ENCODE measurements at regions not wholly inside any gene's neighbourhood (a gene's known extent, or its start where the extent isn't known, plus 50 kb on each side); places are given as distances from the start of the nearest gene placed in this dataset.
"Not testable (repeated sequence)": the region's sequence is repeated elsewhere in the genome, so short reads cannot be mapped to it uniquely, and the experiment has no call there.

GRCh38 chr16:85441890-85442670 is 171.0 kb upstream of the GSE1 start:
- no peak for DNase-seq (ENCODE audit: low spot score)

DNA sequence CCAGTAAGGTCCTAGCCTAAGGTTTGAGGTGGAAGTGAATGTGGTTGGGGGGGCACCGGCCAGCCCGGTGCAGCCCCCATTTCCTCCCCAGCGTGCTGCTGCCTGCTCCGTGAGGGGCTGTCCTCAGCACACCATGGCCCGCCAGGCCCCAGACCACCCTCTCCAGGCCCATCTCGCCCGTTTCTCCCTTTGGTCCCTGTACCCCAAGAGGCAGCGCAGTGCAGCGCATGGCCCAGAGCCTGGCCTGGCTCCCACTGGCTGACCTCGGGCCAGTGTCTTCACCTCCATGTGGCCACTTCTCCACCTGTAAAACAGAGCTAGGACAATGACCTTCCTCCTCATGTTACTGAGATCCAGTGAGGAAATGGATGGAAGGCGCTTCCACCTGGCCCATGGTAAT is 170.0 kb upstream of the GSE1 start:
- no peak for DNase-seq (ENCODE audit: low spot score)

DNA sequence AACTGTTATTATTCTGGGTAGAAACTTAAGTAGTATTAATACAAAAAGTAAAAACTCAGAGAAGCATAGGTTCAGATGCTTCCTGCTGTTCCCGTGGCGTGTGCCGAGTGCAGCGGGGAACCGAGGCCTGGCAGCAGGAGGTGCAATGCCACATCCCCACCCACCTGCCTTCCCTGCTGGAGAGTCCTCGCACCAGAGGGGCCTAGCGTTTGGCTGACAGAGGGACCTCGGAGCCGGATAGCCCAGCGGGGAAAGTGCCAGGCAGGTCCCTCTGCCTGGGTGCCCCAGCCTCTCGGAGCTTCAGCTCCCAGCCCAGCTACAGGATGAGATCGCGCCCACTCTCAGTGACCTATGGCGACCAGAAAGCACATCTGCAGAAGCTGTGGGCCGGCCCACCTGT is 169.6 kb upstream of the GSE1 start:
- no peak for DNase-seq (ENCODE audit: low spot score)

DNA sequence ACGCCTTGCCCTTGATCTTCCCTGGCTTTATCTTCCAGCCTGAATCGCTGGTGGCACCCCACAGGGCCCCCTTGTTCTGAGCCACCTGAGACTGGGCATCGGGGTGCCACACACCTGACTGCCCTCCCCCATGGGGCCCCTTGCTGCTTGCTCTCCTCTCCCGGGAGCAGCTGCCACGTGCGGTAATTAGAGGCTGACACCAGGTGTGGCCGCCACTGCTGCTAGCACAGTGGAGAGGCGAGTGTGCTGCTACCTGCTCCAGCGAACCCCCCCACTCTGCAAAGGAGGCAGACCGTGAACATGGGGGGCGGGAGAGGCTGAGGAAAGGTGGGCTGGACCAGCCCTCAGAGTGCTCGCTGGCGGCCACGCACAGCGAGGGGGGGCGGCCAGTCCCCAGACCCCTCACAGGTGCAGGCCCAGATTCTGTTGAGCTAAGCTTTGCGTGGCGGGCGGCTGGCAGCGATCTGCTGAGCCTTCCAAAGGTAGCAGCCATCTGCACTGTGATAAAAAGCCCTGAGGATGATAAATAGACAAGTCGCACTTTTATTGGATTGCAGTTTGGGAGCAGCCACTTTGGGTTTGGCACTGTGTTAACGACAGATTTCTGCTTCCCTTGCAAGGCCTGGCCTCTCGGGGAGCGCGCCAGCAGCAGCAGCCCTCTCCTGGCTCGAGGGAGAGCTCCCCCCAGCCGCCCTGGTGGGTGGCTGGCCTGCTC is 167.9 kb upstream of the GSE1 start:
- DNase-seq (ENCODE audit: low spot score) = no peak

GRCh38 chr16:85445779-85446222 is 167.3 kb upstream of the GSE1 start:
- no peak for DNase-seq (ENCODE audit: low spot score)

DNA sequence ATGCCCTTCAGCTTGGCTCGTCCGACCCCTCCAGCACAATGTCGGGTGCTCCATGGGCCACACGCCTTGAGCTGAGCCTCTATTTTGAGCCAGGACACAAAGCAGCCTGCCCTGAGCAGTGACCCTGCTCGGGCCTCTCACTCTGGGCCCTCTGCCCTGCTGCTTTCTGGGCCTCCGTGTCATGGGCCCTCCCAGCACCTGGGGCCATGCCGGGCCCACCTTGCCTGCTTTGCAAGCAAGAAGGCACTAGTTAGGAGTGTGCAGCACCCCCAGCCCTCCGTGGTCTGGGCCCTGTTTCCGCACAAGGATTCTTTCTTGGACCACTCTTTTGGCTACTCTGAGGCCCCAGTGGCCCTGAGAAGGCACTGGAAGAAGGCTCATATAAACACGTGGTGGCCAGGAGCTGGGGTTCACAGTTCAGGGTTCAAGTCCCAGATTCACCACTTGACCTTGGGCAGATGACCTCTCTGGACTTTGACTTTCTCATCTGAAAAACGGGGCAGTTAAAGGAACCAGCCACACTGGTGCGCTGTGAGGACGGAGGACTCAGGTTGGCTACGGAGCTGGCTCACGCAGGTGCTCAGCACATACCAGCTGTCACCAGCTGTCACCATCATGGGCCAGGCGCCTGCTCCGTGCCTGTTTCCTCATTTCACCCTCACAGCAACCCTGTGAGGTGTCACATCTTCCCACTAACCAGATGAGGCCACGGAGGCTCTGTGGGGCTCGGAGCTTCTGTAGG is 166.0 kb upstream of the GSE1 start:
- no peak for DNase-seq (ENCODE audit: low spot score)

DNA sequence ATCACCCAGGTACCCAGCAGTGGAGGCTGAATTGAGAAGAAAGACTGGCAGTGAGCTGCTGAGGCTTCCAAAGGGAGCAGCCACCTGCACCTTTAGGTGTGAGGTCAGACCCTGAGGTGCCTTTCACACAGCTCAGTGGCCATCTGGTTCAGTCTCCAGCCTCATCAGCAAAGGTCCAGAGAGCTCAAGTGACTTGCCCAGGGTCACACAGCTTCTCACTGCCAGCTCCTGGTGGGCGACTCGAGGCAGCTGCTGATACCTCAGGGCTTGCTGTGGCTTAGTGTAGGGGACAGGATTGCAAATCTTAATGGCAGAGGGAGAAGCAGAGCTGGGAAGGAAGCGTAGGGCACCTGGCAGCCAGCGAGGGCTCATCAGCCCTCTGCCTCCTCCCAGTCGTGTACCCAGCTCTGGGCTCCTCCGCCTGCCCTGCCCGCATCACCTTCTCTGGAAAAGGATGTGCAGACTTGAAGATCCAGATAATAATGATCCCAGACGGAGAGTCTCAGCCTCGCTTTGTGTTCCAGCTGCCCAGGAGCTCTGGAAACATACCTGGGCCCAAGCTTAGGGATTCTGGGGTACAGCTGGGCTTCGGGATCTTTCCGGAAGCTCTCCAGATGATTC is 165.3 kb upstream of the GSE1 start:
- no peak for DNase-seq (ENCODE audit: low spot score)

DNA sequence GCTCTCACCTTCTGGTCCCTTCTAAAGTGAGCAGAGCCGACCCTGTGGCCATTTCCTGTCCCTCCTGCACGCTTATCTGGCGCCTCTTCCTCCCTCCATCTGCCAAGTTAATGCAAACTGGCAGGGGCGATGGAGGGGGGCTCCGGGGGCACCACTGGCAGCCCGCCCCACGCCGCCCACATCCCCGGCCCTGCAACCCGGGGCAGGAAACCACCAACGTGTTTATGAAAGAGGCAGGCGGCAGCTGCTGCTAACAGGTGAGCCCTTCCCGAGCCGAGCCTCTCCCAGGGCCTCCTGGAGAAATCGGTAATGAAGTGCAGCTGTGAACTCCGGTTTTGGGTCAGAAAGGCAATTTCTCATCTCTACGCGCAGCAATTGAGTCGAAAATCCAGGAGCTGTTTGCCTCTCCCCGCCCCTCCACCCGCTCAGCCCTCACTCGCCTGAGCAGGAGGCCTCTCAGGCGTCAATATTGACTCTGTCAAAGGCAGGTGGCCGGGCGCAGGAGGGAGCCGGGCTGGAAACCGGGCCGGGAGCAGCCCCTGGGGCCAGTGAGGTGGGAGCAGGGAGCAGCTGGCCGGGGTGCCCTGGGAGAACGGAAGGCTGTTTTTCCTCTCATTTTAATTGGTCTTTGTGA is 164.4 kb upstream of the GSE1 start:
- DNase-seq (ENCODE audit: low spot score) = no peak

DNA sequence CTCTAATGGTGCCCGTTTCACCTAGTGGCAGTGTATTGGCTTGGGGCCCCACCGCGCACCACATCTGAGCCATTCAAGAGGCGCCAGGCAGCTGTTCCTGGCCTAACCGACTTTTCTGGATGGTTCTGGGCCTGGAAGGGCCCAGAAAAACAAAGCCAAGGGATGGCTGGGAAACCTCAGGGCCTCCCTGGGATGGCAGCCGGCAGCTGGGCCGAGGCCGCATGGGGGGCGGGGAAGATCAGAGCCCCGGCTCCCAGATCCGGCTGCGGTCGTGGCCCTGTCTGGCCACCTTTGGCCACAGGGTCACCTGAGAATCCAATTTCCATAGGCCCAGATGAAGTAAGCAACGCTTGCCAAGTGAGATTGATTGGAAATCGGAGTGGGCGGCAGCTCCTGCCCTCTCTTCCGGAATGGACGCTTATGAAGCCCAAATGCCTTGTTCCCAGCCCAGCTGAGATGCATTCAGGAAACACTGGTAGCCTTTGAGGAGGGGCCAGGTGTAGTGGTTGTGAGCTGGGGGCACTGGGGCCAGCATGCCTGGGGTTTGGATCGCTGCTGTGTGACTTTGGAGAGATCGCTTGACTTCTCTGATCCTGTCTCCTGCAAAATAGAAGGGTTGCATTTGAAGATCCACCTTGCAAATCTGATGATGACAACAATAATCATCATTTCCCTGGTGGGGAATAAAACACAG is 163.8 kb upstream of the GSE1 start:
- no peak for DNase-seq (ENCODE audit: low spot score)

DNA sequence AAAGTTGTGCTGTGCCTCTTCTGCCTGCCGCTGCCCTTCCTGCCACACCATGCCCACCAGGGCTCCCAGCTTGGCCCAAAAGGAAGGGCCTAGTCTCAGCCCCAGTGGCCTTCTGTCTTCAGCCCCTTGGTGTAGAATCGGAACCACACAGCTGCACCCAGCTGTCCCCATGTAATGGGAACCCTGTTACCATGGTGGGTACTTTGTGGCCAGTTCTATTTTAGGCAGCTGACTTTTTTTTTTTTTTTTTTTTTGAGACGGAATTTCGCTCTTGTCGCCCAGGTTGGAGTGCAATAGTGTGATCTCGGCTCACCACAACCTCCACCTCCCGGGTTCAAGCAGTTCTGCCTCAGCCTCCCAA is 163.3 kb upstream of the GSE1 start:
- no peak for DNase-seq (ENCODE audit: low spot score)

DNA sequence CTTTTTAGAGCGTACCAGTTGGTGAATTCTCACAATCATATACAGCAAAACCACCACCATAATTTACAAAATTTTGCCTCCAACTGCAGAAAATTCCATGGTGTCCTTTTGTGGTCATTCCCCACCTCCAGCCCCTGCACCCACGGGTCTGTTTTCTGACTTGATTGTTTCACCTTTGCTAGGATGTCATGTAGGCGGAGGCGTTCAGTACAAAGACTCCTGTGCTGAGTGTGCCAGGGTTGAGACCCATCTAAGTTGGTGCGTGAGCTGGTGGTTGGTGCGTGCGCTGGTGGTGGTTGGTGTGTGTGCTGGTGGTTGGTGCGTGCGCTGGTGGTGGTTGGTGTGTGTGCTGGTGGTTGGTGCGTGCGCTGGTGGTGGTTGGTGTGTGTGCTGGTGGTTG is 162.0 kb upstream of the GSE1 start:
- DNase-seq (ENCODE audit: low spot score) = not testable (repeated sequence)

- no peak for DNase-seq (ENCODE audit: low spot score)
These were observed 161.3 kb upstream of the GSE1 start for GRCh38 chr16:85451641-85452363.

- no peak for DNase-seq (ENCODE audit: low spot score)
These were observed 160.5 kb upstream of the GSE1 start for GRCh38 chr16:85452364-85453193.

GRCh38 chr16:85453194-85453678 is 159.9 kb upstream of the GSE1 start:
- DNase-seq (ENCODE audit: low spot score) = no peak

- no peak for DNase-seq (ENCODE audit: low spot score)
These were observed 159.4 kb upstream of the GSE1 start for GRCh38 chr16:85453703-85454102.

DNA sequence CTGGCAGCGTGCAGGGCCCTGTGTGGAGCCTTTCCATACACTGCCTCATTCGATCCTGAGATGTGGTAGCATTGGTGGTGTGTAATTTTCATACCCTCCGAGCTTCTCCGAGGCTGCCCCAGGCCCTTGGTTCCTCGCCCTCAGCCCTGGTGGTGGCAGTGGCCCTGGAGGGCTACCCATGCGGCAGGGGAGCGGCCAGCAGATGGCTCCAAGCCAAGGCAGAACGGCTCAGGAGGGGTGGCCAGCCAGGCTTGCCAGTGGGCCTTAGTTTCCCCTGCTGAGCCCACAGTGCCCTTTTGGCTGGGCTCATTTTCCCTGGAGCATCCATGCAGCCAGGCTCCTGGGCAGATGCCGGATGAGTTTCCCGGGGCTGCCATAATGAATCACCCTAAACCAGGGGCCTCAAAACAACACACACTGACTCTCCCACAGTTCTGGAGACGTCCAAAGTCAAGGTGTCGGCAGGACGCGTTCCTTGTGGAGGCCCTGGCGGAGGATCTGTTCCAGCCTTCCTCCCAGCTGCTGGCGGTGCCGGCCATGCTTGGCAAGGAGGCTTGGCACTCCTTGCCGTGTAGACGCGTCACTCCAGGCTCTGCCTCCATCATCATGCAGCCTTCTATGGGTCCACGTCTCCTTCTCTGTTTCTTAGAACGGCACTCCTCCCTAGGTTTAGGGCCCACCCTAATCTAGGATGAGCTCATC is 158.8 kb upstream of the GSE1 start:
- no peak for DNase-seq (ENCODE audit: low spot score)

- no peak for DNase-seq (ENCODE audit: low spot score)
These were observed 157.6 kb upstream of the GSE1 start for GRCh38 chr16:85455534-85455933.

DNA sequence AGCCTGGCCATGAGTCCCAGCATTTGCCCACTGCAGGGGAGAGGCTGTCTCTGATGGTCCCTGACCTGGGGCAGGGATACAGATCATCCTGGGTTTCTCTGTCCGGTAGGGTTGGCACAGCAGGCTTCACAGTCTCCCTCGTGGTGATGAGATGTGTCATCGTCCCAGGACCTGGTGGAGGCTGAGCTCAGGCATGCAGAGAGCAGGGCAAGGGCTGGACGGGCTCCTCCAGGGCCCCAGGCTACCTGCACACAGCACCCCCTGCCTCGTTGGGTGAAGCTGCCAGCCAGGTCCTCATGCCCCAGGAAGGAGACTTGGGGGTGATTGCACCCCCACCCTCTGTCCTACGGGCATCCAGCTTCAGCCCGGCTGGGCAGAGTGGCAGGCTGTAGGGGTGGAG is 155.8 kb upstream of the GSE1 start:
- no peak for DNase-seq (ENCODE audit: low spot score)

DNA sequence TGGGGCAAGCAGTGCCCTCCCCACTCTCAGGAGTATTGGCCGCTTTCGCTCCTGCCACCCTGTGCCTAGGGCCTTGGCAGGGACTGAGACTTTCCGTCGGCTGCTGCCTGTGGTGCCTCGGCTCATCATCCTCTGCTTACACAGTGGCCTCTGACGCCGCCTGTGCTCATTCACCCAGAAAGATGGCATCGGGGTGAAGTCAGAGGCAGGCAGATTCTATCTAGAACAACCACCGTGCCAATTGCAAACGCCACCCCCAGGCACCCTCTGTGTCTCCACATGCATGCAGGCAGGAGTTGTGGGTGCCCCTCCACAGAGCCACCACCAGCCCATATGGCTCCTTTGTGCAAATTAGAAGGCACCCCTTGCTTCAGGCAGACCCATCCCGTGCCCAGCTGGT is 154.2 kb upstream of the GSE1 start:
- no peak for DNase-seq (ENCODE audit: low spot score)

All from GM03348 (cell line).